Transverse colon (tissue), 4 donors: ENCODE measurements at regions not wholly inside any gene's neighbourhood (a gene's known extent, or its start where the extent isn't known, plus 50 kb on each side); places are given as distances from the start of the nearest gene placed in this dataset.

Experiments used
- DNase-seq: peaks from one replicate; pipeline ENCODE4 v3.0.0-alpha.2; 2019
- H3K27ac ChIP-seq, 4 donors: fragments of 200-600 bp; sonication (generic); 2 replicates each; pipeline ENCODE4 v1.5.1; 2016 to 2018; ENCODE audit warnings: inconsistent platforms in 4 of 4
- H3K27me3 ChIP-seq: fragments of 200-600 bp; sonication (generic); 2 replicates; pipeline ENCODE4 v1.5.1; 2017; ENCODE audit warnings: inconsistent platforms
- H3K36me3 ChIP-seq, 4 donors: fragments of 200-600 bp; sonication (generic); 2 replicates each; pipeline ENCODE4 v1.5.1; 2017 to 2019; ENCODE audit warnings: inconsistent platforms in 4 of 4
- H3K4me1 ChIP-seq, 4 donors: fragments of 200-600 bp; sonication (generic); 2 replicates each; pipeline ENCODE4 v1.5.1; 2017 to 2020; ENCODE audit warnings: inconsistent platforms in 4 of 4
- H3K4me3 ChIP-seq, 4 donors: fragments of 200-600 bp; sonication (generic); 1 replicate in 1 of 4; 2 replicates in 3 of 4; pipeline versions ENCODE4 v1.5.1 to v1.6.1; 2017 to 2019; ENCODE audit warnings: inconsistent platforms in 4 of 4
- H3K9me3 ChIP-seq, 2 donors: fragments of 200-600 bp; sonication (generic); 2 replicates each; pipeline ENCODE4 v1.5.1; 2017 to 2019; ENCODE audit warnings: inconsistent platforms in 2 of 2
- CTCF ChIP-seq, 5 experiments: fragments of 200-600 bp in 3 of 5; fragments of 450-650 bp in 2 of 5; sonication (generic) in 3 of 5; IDR thresholded peaks; 1 replicate in 2 of 5; 2 replicates in 3 of 5; pipeline ENCODE4 v1.5.1; 2016 to 2017; ENCODE audit warnings: antibody characterized with exemption in 5 of 5, inconsistent platforms in 3 of 5, mild to moderate bottlenecking in 2 of 5, moderate library complexity in 1 of 5
- EP300 ChIP-seq: sonication (generic); formaldehyde crosslinking; IDR thresholded peaks from one replicate; pipeline ENCODE4 v1.6.1; 2017; ENCODE audit warnings: antibody characterized with exemption, low read depth
- POLR2A ChIP-seq: fragments of 450-650 bp; IDR thresholded peaks from one replicate; pipeline ENCODE4 v1.6.1; 2016; ENCODE audit warnings: antibody characterized with exemption, mild to moderate bottlenecking, moderate library complexity
- POLR2AphosphoS5 ChIP-seq, 3 donors: sonication (generic); formaldehyde crosslinking; IDR thresholded peaks; one replicate each; pipeline ENCODE4 v1.6.1; 2016; ENCODE audit warnings: antibody characterized with exemption in 3 of 3
- WGBS, 2 donors: methylation state at CpG; one replicate each; pipeline ENCODE4 v1.1.5; 2018; ENCODE audit warnings: low coverage in 1 of 2; 5-methylcytosine and 5-hydroxymethylcytosine counted together
- in situ Hi-C, 4 donors: fragments of 200-750 bp; cut with MboI; loops; one replicate each; pipeline versions ENCODE4 v1.15.0 to v1.15.1; 2017; ENCODE audit warnings: low sequenced_read_pairs in 3 of 4, low pct_ligation_motif_present in 1 of 4, low pct_unique_long_range_greater_than_20kb in 1 of 4
- intact Hi-C: fragments of 100-400 bp; cut with DNase I; formaldehyde crosslinking; loops from one replicate; pipeline ENCODE4 v1.15.1; 2023; ENCODE audit warnings: low total_unique reads

- H3K9me3 ChIP-seq: peaks cover 0 to 5% of the 10 kb centered on the region in 2 donors
- no peak for DNase-seq
- 61% methylated on average over 1 of the region's 1 CpG; no CpG with 5 or more reads in 1 of the 2 donors for WGBS, 2 donors
- no peaks in the 10 kb centered on the region for H3K36me3 ChIP-seq
- H3K27me3 ChIP-seq: no peaks in the 10 kb centered on the region
- no peaks in the 10 kb centered on the region for H3K4me1 ChIP-seq
- H3K4me3 ChIP-seq: no peak overlapping the region
- no peak overlapping the region for H3K27ac ChIP-seq
- intact Hi-C loops (no loop called here), in situ Hi-C loops (no loop called here)
- no peak for TF ChIP-seq CTCF (IDR thresholded peaks at IDR 0.05)
- TF ChIP-seq POLR2A: no peak
- no peak for TF ChIP-seq EP300
- TF ChIP-seq POLR2AphosphoS5 (IDR thresholded peaks at IDR 0.05): no peak
Observed at GRCh38 chr7:13715534-13715933, 273.9 kb downstream of the ETV1 start.

- intact Hi-C loops (no loop called here), in situ Hi-C loops (no loop called here)
- no peaks in the 10 kb centered on the region for H3K4me1 ChIP-seq
- H3K27me3 ChIP-seq: no peaks in the 10 kb centered on the region
- no peaks in the 10 kb centered on the region for H3K36me3 ChIP-seq
- 52 to 67% methylated on average over 1 to 2 of the region's 2 CpGs for WGBS, 2 donors
- H3K4me3 ChIP-seq: no peak overlapping the region
- H3K27ac ChIP-seq: no peak overlapping the region
- no peak for DNase-seq
- no peak for TF ChIP-seq CTCF (IDR thresholded peaks at IDR 0.05)
- TF ChIP-seq POLR2A: no peak
- TF ChIP-seq POLR2AphosphoS5 (IDR thresholded peaks at IDR 0.05): no peak
- no peak for TF ChIP-seq EP300
- H3K9me3 ChIP-seq: peaks cover 0 to 5% of the 10 kb centered on the region in 2 donors
Observed at GRCh38 chr7:13717031-13717430, 272.4 kb downstream of the ETV1 start.

- no peaks in the 10 kb centered on the region for H3K9me3 ChIP-seq
- WGBS, 2 donors: 84 to 85% methylated on average over 8 of the region's 8 CpGs
- H3K36me3 ChIP-seq: no peaks in the 10 kb centered on the region
- no peak overlapping the region for H3K27ac ChIP-seq
- DNase-seq: no peak
- no peaks in the 10 kb centered on the region for H3K27me3 ChIP-seq
- in situ Hi-C loops (no loop called here), intact Hi-C loops (no loop called here)
- H3K4me3 ChIP-seq: no peak overlapping the region
- no peaks in the 10 kb centered on the region for H3K4me1 ChIP-seq
- TF ChIP-seq POLR2A: no peak
- no peak for TF ChIP-seq POLR2AphosphoS5 (IDR thresholded peaks at IDR 0.05)
- TF ChIP-seq EP300: no peak
- TF ChIP-seq CTCF (IDR thresholded peaks at IDR 0.05): no peak
Observed at GRCh38 chr7:13724191-13724976, 265.1 kb downstream of the ETV1 start.

- no peaks in the 10 kb centered on the region for H3K27me3 ChIP-seq
- no peak for TF ChIP-seq POLR2AphosphoS5 (IDR thresholded peaks at IDR 0.05)
- TF ChIP-seq EP300: no peak
- TF ChIP-seq POLR2A: no peak
- no peak for TF ChIP-seq CTCF (IDR thresholded peaks at IDR 0.05)
- DNase-seq: no peak
- no peaks in the 10 kb centered on the region for H3K9me3 ChIP-seq
- H3K27ac ChIP-seq: no peak overlapping the region
- WGBS, 2 donors: 52 to 63% methylated on average over 4 to 6 of the region's 6 CpGs
- intact Hi-C loops: no loop called here
- no peaks in the 10 kb centered on the region for H3K4me1 ChIP-seq
- H3K4me3 ChIP-seq: no peak overlapping the region
- in situ Hi-C loops: no loop called here
- H3K36me3 ChIP-seq: no peaks in the 10 kb centered on the region
Observed at GRCh38 chr7:13724977-13725566, 264.4 kb downstream of the ETV1 start.
